ENCODE measurements at regions not wholly inside any gene's neighbourhood (a gene's known extent, or its start where the extent isn't known, plus 50 kb on each side); places are given as distances from the start of the nearest gene placed in this dataset.

DNA sequence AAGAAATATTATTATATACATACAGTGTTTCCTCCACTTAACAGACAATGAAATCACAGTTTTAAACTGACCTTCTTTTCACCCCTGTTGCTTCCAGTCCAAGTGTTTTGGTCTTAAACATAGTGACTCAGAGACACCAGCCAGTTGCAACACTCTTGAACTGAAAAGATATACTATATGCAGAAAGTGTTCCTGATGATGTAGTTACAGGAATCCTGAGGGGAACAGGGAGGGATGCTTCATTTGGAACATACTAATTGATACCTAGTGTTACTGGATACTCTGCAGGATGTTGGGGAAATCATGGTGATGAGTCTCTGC lies 420.8 kb downstream of the CCDC91 start:
- CTCF ChIA-PET = no interaction called here
- Histone ChIP-seq H3K27me3 (replicated peaks in 1 of 2; ENCODE audit: control insufficient read depth in 2 of 2, insufficient read depth in 2 of 2, low read length in 1 of 2) (no peaks in the 10 kb centered on the region), H4K20me1 (ENCODE audit: control insufficient read depth, insufficient read depth) (no peaks in the 10 kb centered on the region), H3K9ac (ENCODE audit: control insufficient read depth, insufficient read depth, low read length) (no peak overlapping the region), H3K9me3 (replicated peaks; ENCODE audit: control insufficient read depth, insufficient read depth, low read length) (no peaks in the 10 kb centered on the region), H3K4me3 (no peak overlapping the region), H3K4me1 (ENCODE audit: control insufficient read depth, insufficient read depth, low read length) (no peaks in the 10 kb centered on the region), H3K79me2 (ENCODE audit: control insufficient read depth, insufficient read depth, low read length) (no peaks in the 10 kb centered on the region), H2AFZ (ENCODE audit: control insufficient read depth, low read depth, low read length) (no peak overlapping the region), H3K27ac (ENCODE audit: control insufficient read depth, insufficient read depth) (no peak overlapping the region), H3K4me2 (ENCODE audit: control insufficient read depth, insufficient read depth) (no peak overlapping the region), H3K36me3 (ENCODE audit: control insufficient read depth in 2 of 2, insufficient read depth in 2 of 2, low read length in 1 of 2) (no peaks in the 10 kb centered on the region)
- intact Hi-C loops (cut with micrococcal nuclease; ENCODE audit: unreplicated experiment) (no loop called here), in situ Hi-C loops (cut with MboI) (no loop called here)
- POLR2A ChIA-PET = no interaction called here
- DNase-seq (ENCODE audit: low read depth, low spot score) = no peak
- RAD21 ChIA-PET (ENCODE audit: unreplicated experiment) = no interaction called here
- TF ChIP-seq SREBF2 (IDR thresholded peaks at IDR 0.05; ENCODE audit: low read length) (no peak), SIX5 (IDR thresholded peaks at IDR 0.05; ENCODE audit: low read depth, low read length, severe bottlenecking) (no peak), BRCA1 (IDR thresholded peaks at IDR 0.05; ENCODE audit: low read depth, low read length) (no peak)
- no TSS peak for BruUV-seq (replicated peaks)
- no peak for FAIRE-seq
- SMC1A ChIA-PET (ENCODE audit: uncharacterized antibody, unreplicated experiment) = no interaction called here
- ATAC-seq = no peak

DNA sequence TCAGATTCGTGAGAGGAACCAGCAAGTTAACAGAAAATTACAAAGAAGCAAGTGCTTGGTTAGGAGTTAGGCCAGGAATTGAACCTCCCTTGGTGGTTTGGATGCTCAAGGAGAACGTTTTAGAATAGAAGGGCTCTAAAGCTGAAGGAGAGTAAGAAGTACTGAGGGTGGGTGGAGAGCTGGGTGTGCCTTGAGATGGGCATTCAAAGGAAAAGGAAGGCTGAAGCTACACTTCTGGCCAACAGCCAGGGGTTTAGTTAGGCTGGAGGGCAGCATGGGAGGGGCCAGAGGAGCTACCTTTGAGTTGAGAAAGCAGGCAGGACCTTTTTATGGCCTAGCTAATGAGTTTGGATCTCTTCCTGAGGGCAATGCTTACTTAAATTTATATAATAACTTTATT lies 421.2 kb downstream of the CCDC91 start:
- Histone ChIP-seq H3K4me1 (ENCODE audit: control insufficient read depth, insufficient read depth, low read length) (no peaks in the 10 kb centered on the region), H4K20me1 (ENCODE audit: control insufficient read depth, insufficient read depth) (no peaks in the 10 kb centered on the region), H3K4me3 (no peak overlapping the region), H3K79me2 (ENCODE audit: control insufficient read depth, insufficient read depth, low read length) (no peaks in the 10 kb centered on the region), H3K4me2 (ENCODE audit: control insufficient read depth, insufficient read depth) (no peak overlapping the region), H3K27me3 (replicated peaks in 1 of 2; ENCODE audit: control insufficient read depth in 2 of 2, insufficient read depth in 2 of 2, low read length in 1 of 2) (no peaks in the 10 kb centered on the region), H3K27ac (ENCODE audit: control insufficient read depth, insufficient read depth) (no peak overlapping the region), H3K9me3 (replicated peaks; ENCODE audit: control insufficient read depth, insufficient read depth, low read length) (no peaks in the 10 kb centered on the region), H3K36me3 (ENCODE audit: control insufficient read depth in 2 of 2, insufficient read depth in 2 of 2, low read length in 1 of 2) (no peaks in the 10 kb centered on the region), H2AFZ (ENCODE audit: control insufficient read depth, low read depth, low read length) (no peak overlapping the region), H3K9ac (ENCODE audit: control insufficient read depth, insufficient read depth, low read length) (no peak overlapping the region)
- 3% methylated on average over 2 of the region's 2 CpGs for WGBS (ENCODE audit: insufficient coverage, insufficient replicate concordance, low lambda C conversion rate, missing lambda C conversion rate)
- no peak for TF ChIP-seq ZNF207 (IDR thresholded peaks at IDR 0.05; ENCODE audit: borderline replicate concordance)
- TF ChIP-seq SUPT20H (IDR thresholded peaks at IDR 0.05; ENCODE audit: borderline replicate concordance, control insufficient read depth, low read depth, low read length) = no peak
- TF ChIP-seq CHD1 (IDR thresholded peaks at IDR 0.05; ENCODE audit: low read depth, low read length) = no peak
- TF ChIP-seq ZNF622 (IDR thresholded peaks at IDR 0.05) = no peak
- no peak for TF ChIP-seq CBX5 (IDR thresholded peaks at IDR 0.05; ENCODE audit: low read depth)
- no peak for TF ChIP-seq DPF2 (IDR thresholded peaks at IDR 0.05)
- TF ChIP-seq RUNX3 (IDR thresholded peaks at IDR 0.05; ENCODE audit: low read length) = no peak
- no peak for TF ChIP-seq CREM (IDR thresholded peaks at IDR 0.05; ENCODE audit: low read depth)
- TF ChIP-seq ZNF384 (IDR thresholded peaks at IDR 0.05; ENCODE audit: borderline replicate concordance, low read depth, low read length) = no peak
- TF ChIP-seq, protein P1, sequence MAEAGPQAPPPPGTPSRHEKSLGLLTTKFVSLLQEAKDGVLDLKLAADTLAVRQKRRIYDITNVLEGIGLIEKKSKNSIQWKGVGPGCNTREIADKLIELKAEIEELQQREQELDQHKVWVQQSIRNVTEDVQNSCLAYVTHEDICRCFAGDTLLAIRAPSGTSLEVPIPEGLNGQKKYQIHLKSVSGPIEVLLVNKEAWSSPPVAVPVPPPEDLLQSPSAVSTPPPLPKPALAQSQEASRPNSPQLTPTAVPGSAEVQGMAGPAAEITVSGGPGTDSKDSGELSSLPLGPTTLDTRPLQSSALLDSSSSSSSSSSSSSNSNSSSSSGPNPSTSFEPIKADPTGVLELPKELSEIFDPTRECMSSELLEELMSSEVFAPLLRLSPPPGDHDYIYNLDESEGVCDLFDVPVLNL (IDR thresholded peaks at IDR 0.05; ENCODE audit: low read depth, low read length) = no peak
- BruUV-seq (replicated peaks) = no TSS peak
- no peak for FAIRE-seq
- ChIA-PET SMC1A (ENCODE audit: uncharacterized antibody, unreplicated experiment) (no interaction called here), CTCF (interaction anchor here (0.7 kb wide), 1 partner anchor 34 kb away, joined by 3 read pairs; no protein-coding TSS in a partner anchor), POLR2A (no interaction called here), RAD21 (ENCODE audit: unreplicated experiment) (no interaction called here)
- in situ Hi-C loops (cut with MboI) (no loop called here), intact Hi-C loops (cut with micrococcal nuclease; ENCODE audit: unreplicated experiment) (no loop called here)
- ATAC-seq = no peak
- DNase-seq (ENCODE audit: low read depth, low spot score) = no peak
